B cell (primary cell): ENCODE measurements at regions not wholly inside any gene's neighbourhood (a gene's known extent, or its start where the extent isn't known, plus 50 kb on each side); places are given as distances from the start of the nearest gene placed in this dataset.

Source experiments
- ATAC-seq: fragments of 200-7000 bp; cut with Tn5 transposase; one replicate; pipeline ENCODE4 v1.10.0; 2021; ENCODE audit warnings: low read depth, mild to moderate bottlenecking, moderate number of reproducible peaks, moderate library complexity
- CTCF ChIA-PET: fragments of 350-600 bp; sonication (Branson Sonifier 250); formaldehyde crosslinking; loops from one replicate; lab custom pipeline; 2021; ENCODE audit warnings: antibody characterized with exemption, inconsistent platforms; lab: Charles Lee
- POLR2A ChIA-PET: fragments of 350-600 bp; sonication (Branson Sonifier 250); formaldehyde crosslinking; loops from one replicate; lab custom pipeline; 2021; ENCODE audit warnings: antibody characterized with exemption; lab: Charles Lee
- DNase-seq: peaks from one replicate; pipeline ENCODE4 v3.0.0; 2013
- H2AFZ ChIP-seq: 2 replicates; pipeline ENCODE4 v1.6.1; 2012; ENCODE audit warnings: mild to moderate bottlenecking, low read depth, low read length; ENCODE audit not compliant: insufficient read depth, poor library complexity, severe bottlenecking
- H3K27ac ChIP-seq, 2 donors: 1 replicate in 1 of 2; 2 replicates in 1 of 2; pipeline ENCODE4 v1.5.1; 2012 to 2013; ENCODE audit warnings: low read length in 2 of 2, mild to moderate bottlenecking in 2 of 2, moderate library complexity in 1 of 2
- H3K27me3 ChIP-seq, 4 experiments: fragments of 200-600 bp in 1 of 4; sonication (generic) in 1 of 4; replicated peaks in 1 of 4; 1 replicate in 2 of 4; 2 replicates in 2 of 4; pipeline versions ENCODE4 v1.6.1 to v1.7.0; 2013 to 2016; ENCODE audit warnings: low read length in 3 of 4, mild to moderate bottlenecking in 2 of 4, mixed read lengths in 1 of 4, moderate library complexity in 1 of 4; ENCODE audit not compliant: insufficient read depth in 4 of 4, control insufficient read depth in 3 of 4; ENCODE audit errors: control extremely low read depth in 1 of 4
- H3K36me3 ChIP-seq, 2 experiments: replicated peaks in 1 of 2; 1 replicate in 1 of 2; 2 replicates in 1 of 2; pipeline versions ENCODE4 v1.6.1 to v1.7.1; 2013; ENCODE audit warnings: low read length in 1 of 2; ENCODE audit not compliant: insufficient read depth in 2 of 2, control insufficient read depth in 1 of 2; ENCODE audit errors: control extremely low read depth in 1 of 2, extremely low read depth in 1 of 2
- H3K4me1 ChIP-seq, 2 donors: fragments of 200-600 bp in 1 of 2; sonication (generic) in 1 of 2; 1 replicate in 1 of 2; 2 replicates in 1 of 2; pipeline versions ENCODE4 v1.5.1 to v1.6.1; 2013 to 2017; ENCODE audit warnings: low read length in 2 of 2; ENCODE audit not compliant: control insufficient read depth in 2 of 2, insufficient read depth in 2 of 2
- H3K4me2 ChIP-seq: replicated peaks from 2 replicates; pipeline ENCODE3; 2012; ENCODE audit warnings: mild to moderate bottlenecking, low read depth, low read length; ENCODE audit not compliant: poor library complexity, severe bottlenecking
- H3K4me3 ChIP-seq, 5 experiments: fragments of 200-600 bp in 1 of 5; sonication (generic) in 1 of 5; 1 replicate in 3 of 5; 2 replicates in 2 of 5; pipeline versions ENCODE4 v1.5.1 to v1.7.0; 2011 to 2016; ENCODE audit warnings: low read length in 4 of 5, mild to moderate bottlenecking in 4 of 5, low read depth in 2 of 5, control low read depth in 1 of 5, moderate library complexity in 1 of 5; ENCODE audit not compliant: insufficient read depth in 1 of 5; ENCODE audit errors: control extremely low read depth in 1 of 5, extremely low read depth in 1 of 5
- H3K79me2 ChIP-seq: fragments of 200-600 bp; sonication (generic); one replicate; pipeline ENCODE4 v1.6.0; 2016; ENCODE audit warnings: low read length; ENCODE audit not compliant: control insufficient read depth, insufficient read depth
- H3K9ac ChIP-seq: fragments of 200-600 bp; sonication (generic); 2 replicates; pipeline ENCODE4 v1.6.1; 2017; ENCODE audit warnings: mild to moderate bottlenecking, low read length, moderate library complexity
- H3K9me3 ChIP-seq, 3 donors: one replicate each; pipeline versions ENCODE4 v1.6.1 to v1.7.1; 2013; ENCODE audit warnings: low read length in 2 of 3; ENCODE audit not compliant: control insufficient read depth in 2 of 3, insufficient read depth in 1 of 3; ENCODE audit errors: control extremely low read depth in 1 of 3
- H4K20me1 ChIP-seq: 2 replicates; pipeline ENCODE4 v1.6.0; 2012; ENCODE audit warnings: mild to moderate bottlenecking, low read length; ENCODE audit not compliant: insufficient read depth, control insufficient read depth, poor library complexity, severe bottlenecking
- H3K27ac Mint-ChIP-seq: one replicate; pipeline ENCODE4 v1.8.0; 2021; ENCODE audit warnings: mixed read lengths
- H3K27me3 Mint-ChIP-seq: one replicate; pipeline ENCODE4 v1.8.0; 2021; ENCODE audit warnings: mixed read lengths
- H3K4me1 Mint-ChIP-seq: one replicate; pipeline ENCODE4 v1.8.0; 2021; ENCODE audit warnings: mixed read lengths
- H3K4me3 Mint-ChIP-seq: one replicate; pipeline ENCODE4 v1.8.0; 2021; ENCODE audit warnings: mixed read lengths
- H3K9me3 Mint-ChIP-seq: one replicate; pipeline ENCODE4 v1.8.0; 2022; ENCODE audit warnings: mixed read lengths; ENCODE audit not compliant: insufficient read depth
- EZH2 ChIP-seq: IDR thresholded peaks from 2 replicates; pipeline ENCODE4 v1.6.1; 2012; ENCODE audit warnings: borderline replicate concordance, low read depth, mild to moderate bottlenecking, moderate library complexity, low read length; ENCODE audit not compliant: insufficient read depth, poor library complexity, severe bottlenecking
- WGBS: methylation state at CpG from one replicate; pipeline ENCODE4 v1.1.5; 2013; ENCODE audit warnings: missing lambda C conversion rate; ENCODE audit not compliant: insufficient coverage; 5-methylcytosine and 5-hydroxymethylcytosine counted together
- intact Hi-C: fragments of 100-400 bp; cut with micrococcal nuclease; formaldehyde crosslinking; loops from one replicate; pipeline ENCODE4 v1.10.0; 2022
- TF ChIP-seq, protein P1 (sequence below): fragments of 200-600 bp; IDR thresholded peaks from one replicate; pipeline ENCODE4 v1.8.0; 2022; ENCODE audit warnings: antibody characterized with exemption, mild to moderate bottlenecking

DNA sequence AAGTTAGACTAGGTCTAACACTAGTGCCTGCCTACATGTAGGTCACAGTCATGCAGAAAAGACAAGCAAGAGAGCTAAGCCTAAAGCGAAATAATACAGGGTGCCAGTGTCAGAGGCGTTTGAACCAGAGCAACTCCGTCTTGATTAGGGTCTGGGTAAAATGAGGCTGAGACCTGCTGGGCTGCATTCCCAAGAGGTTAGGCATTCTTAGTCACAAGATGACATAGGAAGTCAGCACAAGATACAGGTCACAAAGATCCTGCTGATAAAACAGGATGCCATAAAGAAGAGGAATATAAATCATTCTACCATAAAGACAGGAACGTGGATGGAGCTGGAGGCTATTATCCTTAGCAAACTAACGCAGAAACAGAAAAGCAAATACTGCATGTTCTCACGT lies 120.9 kb downstream of the BEND2 start:
- Histone ChIP-seq H3K27me3 (no peaks in the 10 kb centered on the region), H3K4me2 (no peak overlapping the region), H4K20me1 (no peaks in the 10 kb centered on the region), H3K36me3 (no peaks in the 10 kb centered on the region), H3K27ac (no peak overlapping the region), H3K79me2 (no peaks in the 10 kb centered on the region), H3K4me1 (no peaks in the 10 kb centered on the region), H2AFZ (no peak overlapping the region), H3K9ac (no peak overlapping the region), H3K9me3 (no peaks in the 10 kb centered on the region), H3K4me3 (no peak overlapping the region)
- CTCF ChIA-PET, result no interaction called here
- ATAC-seq (no peak), DNase-seq (no peak)
- no peaks in the 10 kb centered on the region for H3K27me3 Mint-ChIP-seq
- no peaks in the 10 kb centered on the region for H3K9me3 Mint-ChIP-seq
- H3K4me3 Mint-ChIP-seq, result no peak overlapping the region
- WGBS, result 94% methylated on average over 3 of the region's 6 CpGs
- POLR2A ChIA-PET, result no interaction called here
- no peak overlapping the region for H3K27ac Mint-ChIP-seq
- no peaks in the 10 kb centered on the region for H3K4me1 Mint-ChIP-seq
- TF ChIP-seq EZH2, result no peak
- TF ChIP-seq, protein P1, sequence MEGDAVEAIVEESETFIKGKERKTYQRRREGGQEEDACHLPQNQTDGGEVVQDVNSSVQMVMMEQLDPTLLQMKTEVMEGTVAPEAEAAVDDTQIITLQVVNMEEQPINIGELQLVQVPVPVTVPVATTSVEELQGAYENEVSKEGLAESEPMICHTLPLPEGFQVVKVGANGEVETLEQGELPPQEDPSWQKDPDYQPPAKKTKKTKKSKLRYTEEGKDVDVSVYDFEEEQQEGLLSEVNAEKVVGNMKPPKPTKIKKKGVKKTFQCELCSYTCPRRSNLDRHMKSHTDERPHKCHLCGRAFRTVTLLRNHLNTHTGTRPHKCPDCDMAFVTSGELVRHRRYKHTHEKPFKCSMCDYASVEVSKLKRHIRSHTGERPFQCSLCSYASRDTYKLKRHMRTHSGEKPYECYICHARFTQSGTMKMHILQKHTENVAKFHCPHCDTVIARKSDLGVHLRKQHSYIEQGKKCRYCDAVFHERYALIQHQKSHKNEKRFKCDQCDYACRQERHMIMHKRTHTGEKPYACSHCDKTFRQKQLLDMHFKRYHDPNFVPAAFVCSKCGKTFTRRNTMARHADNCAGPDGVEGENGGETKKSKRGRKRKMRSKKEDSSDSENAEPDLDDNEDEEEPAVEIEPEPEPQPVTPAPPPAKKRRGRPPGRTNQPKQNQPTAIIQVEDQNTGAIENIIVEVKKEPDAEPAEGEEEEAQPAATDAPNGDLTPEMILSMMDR, result no peak
- intact Hi-C loops, result no loop called here

- ATAC-seq, result no peak
- no peak overlapping the region for H3K4me3 ChIP-seq
- 22% methylated on average over 14 of the region's 14 CpGs for WGBS
- ChIA-PET CTCF (no interaction called here), POLR2A (no interaction called here)
- H2AFZ ChIP-seq, result no peak overlapping the region
- H4K20me1 ChIP-seq, result no peaks in the 10 kb centered on the region
- intact Hi-C loops, result no loop called here
- H3K9ac ChIP-seq, result no peak overlapping the region
- H3K4me2 ChIP-seq, result no peak overlapping the region
- H3K4me1 Mint-ChIP-seq, result no peaks in the 10 kb centered on the region
- no peaks in the 10 kb centered on the region for H3K9me3 ChIP-seq
- no peaks in the 10 kb centered on the region for H3K27me3 Mint-ChIP-seq
- H3K27ac Mint-ChIP-seq, result no peak overlapping the region
- H3K4me3 Mint-ChIP-seq, result no peak overlapping the region
- TF ChIP-seq, protein P1, result no peak
- no peak for TF ChIP-seq EZH2
- H3K27me3 ChIP-seq, result no peaks in the 10 kb centered on the region
- no peaks in the 10 kb centered on the region for H3K36me3 ChIP-seq
- H3K79me2 ChIP-seq, result no peaks in the 10 kb centered on the region
- no peaks in the 10 kb centered on the region for H3K9me3 Mint-ChIP-seq
- H3K4me1 ChIP-seq, result no peaks in the 10 kb centered on the region
- no peak for DNase-seq
- H3K27ac ChIP-seq, result no peak overlapping the region
Measured at GRCh38 chrX:18098763-18099162, 121.9 kb downstream of the BEND2 start.
